ENCODE measurements at regions not wholly inside any gene's neighbourhood (a gene's known extent, or its start where the extent isn't known, plus 50 kb on each side); places are given as distances from the start of the nearest gene placed in this dataset.

- ATAC-seq: no peak
- POLR2A ChIA-PET: no interaction called here
- WGBS (ENCODE audit: insufficient coverage, low coverage, missing lambda C conversion rate): 0% methylated on average over 4 of the region's 4 CpGs
These were observed 183.4 kb upstream of the PTBP2 start for GRCh38 chr1:96538111-96538641.

DNA sequence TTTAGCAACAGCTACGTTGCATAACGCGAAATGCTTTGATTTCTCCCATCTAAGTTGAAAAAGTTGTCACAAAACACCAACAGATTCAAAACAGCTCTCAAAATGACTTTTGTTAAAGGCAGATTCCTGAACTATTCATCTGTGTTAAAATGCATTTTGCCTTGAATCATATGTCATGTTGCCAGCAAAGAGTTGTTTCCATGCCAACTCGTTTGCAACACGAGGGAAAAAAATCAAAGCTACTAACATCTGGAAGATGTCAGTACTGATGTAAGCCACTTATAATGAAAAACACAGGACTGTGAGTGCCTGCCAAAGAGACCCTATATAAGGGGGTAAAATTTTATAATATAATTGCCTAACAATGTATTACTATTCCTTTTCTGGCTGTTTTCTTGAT, 182.7 kb upstream of the PTBP2 start:
- Histone ChIP-seq H3K9me3 (replicated peaks; ENCODE audit: control insufficient read depth, insufficient read depth, low read depth, low read length) (no peaks in the 10 kb centered on the region), H4K20me1 (replicated peaks; ENCODE audit: control insufficient read depth, insufficient read depth, low read length) (no peaks in the 10 kb centered on the region), H3K79me2 (ENCODE audit: control insufficient read depth, insufficient read depth, low read length) (no peaks in the 10 kb centered on the region), H3K27me3 (ENCODE audit: control insufficient read depth in 2 of 2, insufficient read depth in 2 of 2, low read length in 2 of 2) (no peaks in the 10 kb centered on the region), H3K36me3 (ENCODE audit: control insufficient read depth, insufficient read depth, low read length) (no peaks in the 10 kb centered on the region), H3K4me1 (replicated peaks in 1 of 2; ENCODE audit: control insufficient read depth in 2 of 2, insufficient read depth in 2 of 2, low read length in 2 of 2) (no peaks in the 10 kb centered on the region), H3K4me2 (ENCODE audit: insufficient read depth, low read length) (no peak overlapping the region), H2AFZ (ENCODE audit: low read depth, low read length) (no peak overlapping the region), H3K27ac (ENCODE audit: extremely low read depth, low read depth, low read length) (no peak overlapping the region), H3K4me3 (no peak overlapping the region), H3K9me1 (ENCODE audit: control insufficient read depth, insufficient read depth, low read length) (no peaks in the 10 kb centered on the region), H3K9ac (ENCODE audit: insufficient read depth in 1 of 2, low read depth in 2 of 2, low read length in 2 of 2) (no peak overlapping the region)
- intact Hi-C loops (cut with micrococcal nuclease): no loop called here
- DNase-seq (ENCODE audit: extremely low read depth in 1 of 4, low spot score in 3 of 4) (no peak), FAIRE-seq (no peak), ATAC-seq (no peak)
- no TSS peak for BruUV-seq (replicated peaks)
- in situ Hi-C loops (cut with MboI): no loop called here
- POLR2A ChIA-PET: no interaction called here
- WGBS (ENCODE audit: insufficient coverage, low coverage, missing lambda C conversion rate): 0% methylated on average over 5 of the region's 5 CpGs
- CTCF ChIA-PET (ENCODE audit: low intra/inter-chr PET ratio): no interaction called here
- TF ChIP-seq TOE1 (IDR thresholded peaks at IDR 0.05; ENCODE audit: borderline replicate concordance) (no peak), TOE1 (CRISPR knock-in tag; IDR thresholded peaks at IDR 0.05; ENCODE audit: borderline replicate concordance, low read depth) (no peak), CEBPB (tag; IDR thresholded peaks at IDR 0.05) (no peak), GMEB1 (CRISPR knock-in tag; IDR thresholded peaks at IDR 0.05) (no peak), KDM2B (CRISPR knock-in tag; IDR thresholded peaks at IDR 0.05) (no peak), U2AF1 (optimal IDR thresholded peaks at IDR 0.05; ENCODE audit: low read depth, low read length) (no peak), PRPF4 (IDR thresholded peaks at IDR 0.05; ENCODE audit: insufficient read depth, low read depth, low read length, poor library complexity, severe bottlenecking) (no peak), SMARCC2 (IDR thresholded peaks at IDR 0.05; ENCODE audit: low read depth) (no peak)
- TF ChIP-seq, protein P1, sequence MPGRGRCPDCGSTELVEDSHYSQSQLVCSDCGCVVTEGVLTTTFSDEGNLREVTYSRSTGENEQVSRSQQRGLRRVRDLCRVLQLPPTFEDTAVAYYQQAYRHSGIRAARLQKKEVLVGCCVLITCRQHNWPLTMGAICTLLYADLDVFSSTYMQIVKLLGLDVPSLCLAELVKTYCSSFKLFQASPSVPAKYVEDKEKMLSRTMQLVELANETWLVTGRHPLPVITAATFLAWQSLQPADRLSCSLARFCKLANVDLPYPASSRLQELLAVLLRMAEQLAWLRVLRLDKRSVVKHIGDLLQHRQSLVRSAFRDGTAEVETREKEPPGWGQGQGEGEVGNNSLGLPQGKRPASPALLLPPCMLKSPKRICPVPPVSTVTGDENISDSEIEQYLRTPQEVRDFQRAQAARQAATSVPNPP (IDR thresholded peaks at IDR 0.05; ENCODE audit: borderline replicate concordance, insufficient read depth, insufficient read length): no peak

More at GRCh38 chr1:96538111-96538641, 183.4 kb upstream of the PTBP2 start:
- in situ Hi-C loops (cut with MboI) (no loop called here), intact Hi-C loops (cut with micrococcal nuclease) (no loop called here)
- Histone ChIP-seq H3K27ac (ENCODE audit: extremely low read depth, low read depth, low read length) (no peak overlapping the region), H2AFZ (ENCODE audit: low read depth, low read length) (no peak overlapping the region), H3K27me3 (ENCODE audit: control insufficient read depth in 2 of 2, insufficient read depth in 2 of 2, low read length in 2 of 2) (no peaks in the 10 kb centered on the region), H3K4me3 (no peak overlapping the region), H3K79me2 (ENCODE audit: control insufficient read depth, insufficient read depth, low read length) (no peaks in the 10 kb centered on the region), H3K9ac (ENCODE audit: insufficient read depth in 1 of 2, low read depth in 2 of 2, low read length in 2 of 2) (no peak overlapping the region), H4K20me1 (replicated peaks; ENCODE audit: control insufficient read depth, insufficient read depth, low read length) (no peaks in the 10 kb centered on the region), H3K4me2 (ENCODE audit: insufficient read depth, low read length) (no peak overlapping the region), H3K9me1 (ENCODE audit: control insufficient read depth, insufficient read depth, low read length) (no peaks in the 10 kb centered on the region), H3K9me3 (replicated peaks; ENCODE audit: control insufficient read depth, insufficient read depth, low read depth, low read length) (no peaks in the 10 kb centered on the region), H3K4me1 (replicated peaks in 1 of 2; ENCODE audit: control insufficient read depth in 2 of 2, insufficient read depth in 2 of 2, low read length in 2 of 2) (no peaks in the 10 kb centered on the region), H3K36me3 (ENCODE audit: control insufficient read depth, insufficient read depth, low read length) (no peaks in the 10 kb centered on the region)
- no TSS peak for BruUV-seq (replicated peaks)
- CTCF ChIA-PET (ENCODE audit: low intra/inter-chr PET ratio): no interaction called here
- no peak for TF ChIP-seq TCFL5 (CRISPR knock-in tag; conservative IDR thresholded peaks at IDR 0.05)
- TF ChIP-seq E2F4 (CRISPR knock-in tag; IDR thresholded peaks at IDR 0.05; ENCODE audit: low read depth): no peak
- TF ChIP-seq LARP7 (IDR thresholded peaks at IDR 0.05): no peak
- no peak for TF ChIP-seq ZNF668 (CRISPR knock-in tag; IDR thresholded peaks at IDR 0.05)
- TF ChIP-seq ZBED1 (IDR thresholded peaks at IDR 0.05): no peak
- no peak for DNase-seq (ENCODE audit: extremely low read depth in 1 of 4, low spot score in 3 of 4)
- FAIRE-seq: no peak
